NT2/D1 (cell line): ENCODE measurements at regions not wholly inside any gene's neighbourhood (a gene's known extent, or its start where the extent isn't known, plus 50 kb on each side); places are given as distances from the start of the nearest gene placed in this dataset.

Source experiments
- YY1 ChIP-seq: IDR thresholded peaks from 2 replicates; pipeline ENCODE4 v1.6.1; 2011; ENCODE audit not compliant: insufficient read length, insufficient read depth
- ZNF274 ChIP-seq: IDR thresholded peaks from 2 replicates; pipeline ENCODE4 v1.6.1; 2011; ENCODE audit warnings: mild to moderate bottlenecking, low read depth, low read length

- no peak for TF ChIP-seq ZNF274
- TF ChIP-seq YY1: no peak
Observed at GRCh38 chr2:146451972-146452371, 1392.9 kb upstream of the ACVR2A start.
